ENCODE measurements at regions not wholly inside any gene's neighbourhood (a gene's known extent, or its start where the extent isn't known, plus 50 kb on each side); places are given as distances from the start of the nearest gene placed in this dataset.
"Not testable (repeated sequence)": the region's sequence is repeated elsewhere in the genome, so short reads cannot be mapped to it uniquely, and the experiment has no call there.

- TF ChIP-seq, protein P1, sequence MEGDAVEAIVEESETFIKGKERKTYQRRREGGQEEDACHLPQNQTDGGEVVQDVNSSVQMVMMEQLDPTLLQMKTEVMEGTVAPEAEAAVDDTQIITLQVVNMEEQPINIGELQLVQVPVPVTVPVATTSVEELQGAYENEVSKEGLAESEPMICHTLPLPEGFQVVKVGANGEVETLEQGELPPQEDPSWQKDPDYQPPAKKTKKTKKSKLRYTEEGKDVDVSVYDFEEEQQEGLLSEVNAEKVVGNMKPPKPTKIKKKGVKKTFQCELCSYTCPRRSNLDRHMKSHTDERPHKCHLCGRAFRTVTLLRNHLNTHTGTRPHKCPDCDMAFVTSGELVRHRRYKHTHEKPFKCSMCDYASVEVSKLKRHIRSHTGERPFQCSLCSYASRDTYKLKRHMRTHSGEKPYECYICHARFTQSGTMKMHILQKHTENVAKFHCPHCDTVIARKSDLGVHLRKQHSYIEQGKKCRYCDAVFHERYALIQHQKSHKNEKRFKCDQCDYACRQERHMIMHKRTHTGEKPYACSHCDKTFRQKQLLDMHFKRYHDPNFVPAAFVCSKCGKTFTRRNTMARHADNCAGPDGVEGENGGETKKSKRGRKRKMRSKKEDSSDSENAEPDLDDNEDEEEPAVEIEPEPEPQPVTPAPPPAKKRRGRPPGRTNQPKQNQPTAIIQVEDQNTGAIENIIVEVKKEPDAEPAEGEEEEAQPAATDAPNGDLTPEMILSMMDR (IDR thresholded peaks at IDR 0.05): not testable (repeated sequence)
- TF ChIP-seq PHF8 (IDR thresholded peaks at IDR 0.05; ENCODE audit: borderline replicate concordance, low read depth); POLR2A (IDR thresholded peaks at IDR 0.05; ENCODE audit: low read length); MAZ (IDR thresholded peaks at IDR 0.05; ENCODE audit: borderline replicate concordance, low read depth, low read length); RAD21 (conservative IDR thresholded peaks at IDR 0.05 in 1 of 2, IDR thresholded peaks at IDR 0.05 in 1 of 2); MAFK (IDR thresholded peaks at IDR 0.05; ENCODE audit: partially characterized antibody); ELK1 (IDR thresholded peaks at IDR 0.05; ENCODE audit: low read depth, low read length): not testable (repeated sequence)
Measured at GRCh38 chr15:58379454-58379853, 52.3 kb upstream of the LIPC start.
